MM.1S (cell line): ENCODE measurements at regions not wholly inside any gene's neighbourhood (a gene's known extent, or its start where the extent isn't known, plus 50 kb on each side); places are given as distances from the start of the nearest gene placed in this dataset.

Source experiments
- DNase-seq: peaks from one replicate; pipeline ENCODE4 v3.0.0-alpha.2; 2015
- H2AFZ ChIP-seq: fragments of 300-600 bp; sonication (generic); 2 replicates; pipeline ENCODE4 v1.6.0; 2016; ENCODE audit warnings: antibody characterized with exemption, low read length
- H3F3A ChIP-seq: fragments of 300-600 bp; sonication (generic); 2 replicates; pipeline ENCODE4 v1.6.1; 2016; ENCODE audit warnings: mild to moderate bottlenecking, antibody characterized with exemption, low read length, moderate library complexity, mixed read lengths; ENCODE audit not compliant: insufficient read depth
- H3K27ac ChIP-seq: fragments of 300-600 bp; sonication (generic); 2 replicates; pipeline ENCODE4 v1.5.1; 2016; ENCODE audit warnings: mild to moderate bottlenecking, low read length
- H3K27me3 ChIP-seq: fragments of 300-600 bp; sonication (generic); replicated peaks from 2 replicates; pipeline ENCODE4 v1.6.0; 2016; ENCODE audit warnings: low read length; ENCODE audit not compliant: insufficient read depth
- H3K36me3 ChIP-seq: fragments of 300-600 bp; sonication (generic); replicated peaks from 2 replicates; pipeline ENCODE4 v1.6.1; 2016; ENCODE audit warnings: mild to moderate bottlenecking, low read length, mixed read lengths; ENCODE audit not compliant: insufficient read depth
- H3K4me1 ChIP-seq: fragments of 300-600 bp; sonication (generic); 2 replicates; pipeline ENCODE4 v1.6.1; 2016; ENCODE audit warnings: low read length, mixed read lengths
- H3K4me2 ChIP-seq: fragments of 300-600 bp; sonication (generic); 2 replicates; pipeline ENCODE4 v1.6.0; 2016; ENCODE audit warnings: low read depth, low read length
- H3K4me3 ChIP-seq: fragments of 300-600 bp; sonication (generic); 2 replicates; pipeline ENCODE4 v1.5.1; 2016; ENCODE audit warnings: low read length, mixed read lengths
- H3K79me2 ChIP-seq: fragments of 300-600 bp; sonication (generic); 2 replicates; pipeline ENCODE4 v1.6.1; 2016; ENCODE audit warnings: mixed run types, low read length, mixed read lengths
- H3K9ac ChIP-seq: fragments of 300-600 bp; sonication (generic); 2 replicates; pipeline ENCODE4 v1.6.1; 2016; ENCODE audit warnings: low read length, mixed read lengths
- H3K9me2 ChIP-seq: fragments of 300-600 bp; sonication (generic); replicated peaks from 2 replicates; pipeline ENCODE4 v1.6.1; 2016; ENCODE audit warnings: mild to moderate bottlenecking, low read length, mixed read lengths; ENCODE audit not compliant: insufficient read depth
- H3K9me3 ChIP-seq: fragments of 300-600 bp; sonication (generic); replicated peaks from 2 replicates; pipeline ENCODE4 v1.6.1; 2016; ENCODE audit warnings: mild to moderate bottlenecking, low read length, mixed read lengths; ENCODE audit not compliant: insufficient read depth
- H4K20me1 ChIP-seq: fragments of 300-600 bp; sonication (generic); 2 replicates; pipeline ENCODE4 v1.6.1; 2016; ENCODE audit warnings: mild to moderate bottlenecking, low read length, moderate library complexity, mixed read lengths; ENCODE audit not compliant: insufficient read depth
- EZH2 ChIP-seq: fragments of 300-600 bp; sonication (generic); optimal IDR thresholded peaks from 2 replicates; pipeline ENCODE3; 2017; ENCODE audit warnings: low read depth, mild to moderate bottlenecking, antibody characterized with exemption, low read length, mixed read lengths
- EZH2phosphoT487 ChIP-seq: fragments of 300-600 bp; sonication (generic); IDR thresholded peaks from 2 replicates; pipeline ENCODE4 v1.6.1; 2018; ENCODE audit warnings: antibody characterized with exemption, low read length
- TF ChIP-seq, protein P1 (sequence below): fragments of 300-600 bp; sonication (generic); IDR thresholded peaks from 2 replicates; pipeline ENCODE4 v1.5.1; 2016; ENCODE audit warnings: antibody characterized with exemption, low read length, mixed read lengths

DNA sequence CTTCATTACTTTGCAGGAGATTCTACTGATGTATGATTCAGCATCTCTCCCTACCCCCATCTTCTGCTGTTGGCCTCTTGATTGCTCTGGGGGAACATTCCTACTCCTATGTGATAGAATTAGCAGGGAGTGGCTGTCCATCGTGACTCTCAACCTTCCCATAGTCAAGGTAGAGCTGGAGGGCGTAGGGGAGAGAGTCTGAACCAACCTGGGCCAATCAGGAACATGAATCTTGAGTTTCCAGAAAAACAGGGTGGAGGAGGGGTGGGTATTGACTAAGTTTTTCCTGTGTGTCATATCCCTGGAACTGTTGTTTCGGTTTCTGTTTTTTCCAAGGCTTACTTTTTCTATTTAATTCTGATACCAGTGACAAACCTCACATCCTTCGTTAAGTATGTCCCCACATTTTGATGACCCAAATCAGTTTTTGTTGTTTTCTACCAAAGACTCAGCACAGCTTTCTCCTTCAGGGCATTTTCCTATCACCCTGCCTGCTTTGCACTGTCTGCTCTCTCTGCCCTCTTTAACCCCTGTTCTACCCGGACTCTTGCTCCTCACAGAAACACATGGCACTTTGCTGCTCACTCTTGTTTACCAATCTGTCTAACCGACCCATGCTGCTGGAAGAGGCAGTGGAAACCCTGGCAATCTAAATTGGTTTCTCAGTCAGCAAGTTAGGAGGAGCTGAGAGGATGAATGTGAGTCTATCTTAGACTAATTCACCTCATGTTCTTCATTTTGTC lies 1428.3 kb downstream of the AACS start:
- H2AFZ ChIP-seq: no peak overlapping the region
- H3K27me3 ChIP-seq: no peaks in the 10 kb centered on the region
- TF ChIP-seq, protein P1, sequence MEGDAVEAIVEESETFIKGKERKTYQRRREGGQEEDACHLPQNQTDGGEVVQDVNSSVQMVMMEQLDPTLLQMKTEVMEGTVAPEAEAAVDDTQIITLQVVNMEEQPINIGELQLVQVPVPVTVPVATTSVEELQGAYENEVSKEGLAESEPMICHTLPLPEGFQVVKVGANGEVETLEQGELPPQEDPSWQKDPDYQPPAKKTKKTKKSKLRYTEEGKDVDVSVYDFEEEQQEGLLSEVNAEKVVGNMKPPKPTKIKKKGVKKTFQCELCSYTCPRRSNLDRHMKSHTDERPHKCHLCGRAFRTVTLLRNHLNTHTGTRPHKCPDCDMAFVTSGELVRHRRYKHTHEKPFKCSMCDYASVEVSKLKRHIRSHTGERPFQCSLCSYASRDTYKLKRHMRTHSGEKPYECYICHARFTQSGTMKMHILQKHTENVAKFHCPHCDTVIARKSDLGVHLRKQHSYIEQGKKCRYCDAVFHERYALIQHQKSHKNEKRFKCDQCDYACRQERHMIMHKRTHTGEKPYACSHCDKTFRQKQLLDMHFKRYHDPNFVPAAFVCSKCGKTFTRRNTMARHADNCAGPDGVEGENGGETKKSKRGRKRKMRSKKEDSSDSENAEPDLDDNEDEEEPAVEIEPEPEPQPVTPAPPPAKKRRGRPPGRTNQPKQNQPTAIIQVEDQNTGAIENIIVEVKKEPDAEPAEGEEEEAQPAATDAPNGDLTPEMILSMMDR: no peak
- TF ChIP-seq EZH2phosphoT487 (no peak), EZH2 (no peak)
- no peak overlapping the region for H3K4me3 ChIP-seq
- H4K20me1 ChIP-seq: no peaks in the 10 kb centered on the region
- no peaks in the 10 kb centered on the region for H3K36me3 ChIP-seq
- no peaks in the 10 kb centered on the region for H3F3A ChIP-seq
- H3K4me2 ChIP-seq: no peak overlapping the region
- no peaks in the 10 kb centered on the region for H3K79me2 ChIP-seq
- no peaks in the 10 kb centered on the region for H3K9me2 ChIP-seq
- no peaks in the 10 kb centered on the region for H3K4me1 ChIP-seq
- DNase-seq: no peak
- no peaks in the 10 kb centered on the region for H3K9me3 ChIP-seq
- no peak overlapping the region for H3K27ac ChIP-seq
- no peak overlapping the region for H3K9ac ChIP-seq

DNA sequence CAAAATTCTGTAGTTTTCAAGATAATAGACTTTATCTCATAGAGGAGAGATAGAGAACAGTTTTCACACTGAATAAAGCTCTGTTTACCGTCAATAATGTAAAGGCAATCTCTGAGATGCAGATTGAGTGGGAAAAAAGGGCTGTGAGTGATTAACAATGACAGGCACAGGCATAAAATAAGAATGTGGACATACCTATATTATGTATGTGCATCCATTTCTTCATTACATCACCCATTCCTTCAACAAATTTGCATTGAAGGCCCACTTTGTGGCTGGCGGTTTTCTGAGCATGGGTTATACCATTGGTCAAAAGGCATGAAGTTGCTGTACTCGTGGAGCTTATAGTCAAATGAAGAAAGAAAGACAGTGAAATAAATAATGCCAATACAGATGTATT lies 1431.0 kb downstream of the AACS start:
- no peaks in the 10 kb centered on the region for H4K20me1 ChIP-seq
- no peak for DNase-seq
- H3K4me1 ChIP-seq: no peaks in the 10 kb centered on the region
- H3K79me2 ChIP-seq: no peaks in the 10 kb centered on the region
- H3K36me3 ChIP-seq: no peaks in the 10 kb centered on the region
- no peak overlapping the region for H2AFZ ChIP-seq
- no peaks in the 10 kb centered on the region for H3K27me3 ChIP-seq
- no peaks in the 10 kb centered on the region for H3K9me3 ChIP-seq
- TF ChIP-seq, protein P1: no peak
- TF ChIP-seq EZH2phosphoT487 (no peak), EZH2 (no peak)
- no peak overlapping the region for H3K4me2 ChIP-seq
- H3K4me3 ChIP-seq: no peak overlapping the region
- H3K27ac ChIP-seq: no peak overlapping the region
- no peaks in the 10 kb centered on the region for H3F3A ChIP-seq
- H3K9ac ChIP-seq: no peak overlapping the region
- H3K9me2 ChIP-seq: no peaks in the 10 kb centered on the region

DNA sequence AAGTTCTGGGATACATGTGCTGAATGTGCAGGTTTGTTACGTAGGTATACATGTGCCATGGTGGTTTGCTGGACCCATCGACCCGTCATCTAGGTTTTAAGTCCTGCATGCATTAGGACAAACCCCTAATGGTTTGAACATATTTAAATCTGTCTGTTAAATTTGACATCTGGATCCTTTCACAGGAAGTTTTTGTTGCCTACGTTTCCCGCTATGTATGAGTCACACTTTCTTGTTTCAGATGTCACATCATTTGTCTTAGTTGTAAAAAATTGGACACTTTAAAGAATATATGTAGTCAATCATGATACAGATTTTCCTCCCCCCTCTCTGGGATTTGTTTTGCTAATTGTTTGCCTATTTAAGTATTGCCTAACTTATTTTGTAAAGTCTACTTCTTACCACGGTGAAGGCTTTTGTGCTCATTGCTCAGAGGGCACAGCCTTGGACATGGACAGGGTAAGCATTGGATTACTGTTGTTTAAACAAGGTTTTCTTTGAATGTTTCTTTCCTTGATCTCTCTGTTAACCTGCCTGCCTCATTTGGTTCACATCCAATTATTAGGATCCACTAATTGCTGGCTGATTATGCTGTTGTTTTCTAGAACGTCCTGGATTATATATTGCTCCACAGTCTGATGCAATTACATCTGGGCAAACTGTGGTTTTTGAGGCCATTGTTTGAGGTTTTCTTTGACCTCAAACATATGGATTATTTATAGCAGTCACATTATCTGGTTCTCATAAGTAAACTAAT lies 1441.4 kb downstream of the AACS start:
- peak overlapping the region; percentile 70 for H3K4me2 ChIP-seq
- H3K79me2 ChIP-seq: no peaks in the 10 kb centered on the region
- DNase-seq: peak; percentile 37
- H3K9me3 ChIP-seq: no peaks in the 10 kb centered on the region
- H3F3A ChIP-seq: peaks cover 13% of the 10 kb centered on the region
- 0 out of 2 replicates have a peak overlapping the region, but pooled peaks have one; percentile 33 for H3K4me3 ChIP-seq
- H3K4me1 ChIP-seq: peaks cover 23% of the 10 kb centered on the region
- no peaks in the 10 kb centered on the region for H4K20me1 ChIP-seq
- H3K9ac ChIP-seq: peak overlapping the region; percentile 23; the same call in 1 of the 2 replicates
- TF ChIP-seq EZH2phosphoT487 (no peak), EZH2 (no peak)
- TF ChIP-seq, protein P1: no peak
- no peak overlapping the region for H2AFZ ChIP-seq
- no peaks in the 10 kb centered on the region for H3K36me3 ChIP-seq
- H3K27ac ChIP-seq: peak overlapping the region; percentile 78; the same call in 1 of the 2 replicates
- H3K9me2 ChIP-seq: no peaks in the 10 kb centered on the region
- no peaks in the 10 kb centered on the region for H3K27me3 ChIP-seq
